ENCODE measurements at regions not wholly inside any gene's neighbourhood (a gene's known extent, or its start where the extent isn't known, plus 50 kb on each side); places are given as distances from the start of the nearest gene placed in this dataset.

- Histone ChIP-seq H3K79me2 (ENCODE audit: control insufficient read depth, insufficient read depth, low read length) (no peaks in the 10 kb centered on the region), H3K4me3 (replicated peaks in 1 of 3; ENCODE audit: insufficient read depth in 1 of 3, low read depth in 1 of 3, low read length in 3 of 3) (no peak overlapping the region), H3K9ac (replicated peaks; ENCODE audit: extremely low read depth, insufficient read depth, low read length) (no peak overlapping the region), H3K4me1 (ENCODE audit: control insufficient read depth, extremely low read depth, insufficient read depth, low read length) (no peaks in the 10 kb centered on the region), H3K27me3 (ENCODE audit: control insufficient read depth in 2 of 2, insufficient read depth in 2 of 2, low read length in 2 of 2) (no peaks in the 10 kb centered on the region), H2AFZ (ENCODE audit: low read depth, low read length) (no peak overlapping the region), H3K36me3 (ENCODE audit: control insufficient read depth in 2 of 2, extremely low read depth in 1 of 2, insufficient read depth in 2 of 2, low read length in 2 of 2) (no peaks in the 10 kb centered on the region), H4K20me1 (replicated peaks; ENCODE audit: control insufficient read depth, extremely low read depth, insufficient read depth, low read length) (no peaks in the 10 kb centered on the region), H3K4me2 (ENCODE audit: insufficient read depth, low read length) (no peak overlapping the region), H3K27ac (ENCODE audit: insufficient read depth, low read depth, low read length) (no peak overlapping the region), H3K9me1 (replicated peaks; ENCODE audit: control insufficient read depth, extremely low read depth, insufficient read depth, low read length) (no peaks in the 10 kb centered on the region), H3K9me3 (replicated peaks; ENCODE audit: control insufficient read depth, insufficient read depth, low read length) (no peaks in the 10 kb centered on the region)
- FAIRE-seq (no peak), DNase-seq (ENCODE audit: low read depth, low spot score) (peak; percentile 12)
- BruUV-seq (replicated peaks) = no TSS peak
- CTCF ChIA-PET = no interaction called here
- intact Hi-C loops (cut with micrococcal nuclease) (no loop called here), dilution Hi-C loops (cut with MboI; ENCODE audit: extremely low pct_ligation_motif_present, low sequenced_read_pairs) (no loop called here)
- POLR2A ChIA-PET = no interaction called here
- TF ChIP-seq FOS (IDR thresholded peaks at IDR 0.05; ENCODE audit: borderline replicate concordance, insufficient read depth, low read length) (no peak), MYC (IDR thresholded peaks at IDR 0.05; ENCODE audit: low read depth, low read length) (no peak), MAX (IDR thresholded peaks at IDR 0.05; ENCODE audit: insufficient read depth, insufficient read length) (no peak), JUN (IDR thresholded peaks at IDR 0.05; ENCODE audit: borderline replicate concordance, insufficient read depth, insufficient read length, low read depth) (no peak), EZH2 (IDR thresholded peaks at IDR 0.05; ENCODE audit: borderline replicate concordance, low read depth, low read length, severe bottlenecking) (no peak), GATA2 (IDR thresholded peaks at IDR 0.05; ENCODE audit: insufficient read depth, insufficient read length, low read depth, low read length) (no peak), POLR2AphosphoS5 (IDR thresholded peaks at IDR 0.05; ENCODE audit: insufficient read depth, low read depth, low read length) (no peak), CTCF (IDR thresholded peaks at IDR 0.05; ENCODE audit: extremely low read depth in 1 of 2, insufficient read depth in 1 of 2, low read depth in 1 of 2, low read length in 2 of 2) (no peak), POLR2A (IDR thresholded peaks at IDR 0.05; ENCODE audit: low read depth, low read length) (no peak)
Observed at GRCh38 chr4:126004941-126005340, 690.2 kb downstream of the FAT4 start.
